AG08396 (cell line): ENCODE measurements at regions not wholly inside any gene's neighbourhood (a gene's known extent, or its start where the extent isn't known, plus 50 kb on each side); places are given as distances from the start of the nearest gene placed in this dataset.

Experiments
- DNase-seq: peaks from one replicate; pipeline ENCODE4 v3.0.0; 2012; ENCODE audit warnings: low spot score, mixed read lengths

GRCh38 chr10:121426307-121426706 lies 171.9 kb downstream of the FGFR2 start:
- no peak for DNase-seq
